A549 (cell line): ENCODE measurements at regions not wholly inside any gene's neighbourhood (a gene's known extent, or its start where the extent isn't known, plus 50 kb on each side); places are given as distances from the start of the nearest gene placed in this dataset.

ENCODE experiments used
- BHLHE40 ChIP-seq: IDR thresholded peaks from 2 replicates; pipeline ENCODE4 v1.6.1; 2012; ENCODE audit warnings: low read depth, low read length, inconsistent platforms
- CBX8 ChIP-seq: fragments of 200-600 bp; sonication (generic); IDR thresholded peaks from 2 replicates; pipeline ENCODE4 v1.6.1; 2016
- CEBPB ChIP-seq, 2 experiments: fragments of >200 bp in 1 of 2; sonication (Bioruptor Twin) in 1 of 2; formaldehyde crosslinking in 1 of 2; IDR thresholded peaks; 2 replicates each; pipeline ENCODE4 v1.6.1; 2012 to 2016
- EP300 ChIP-seq, 2 experiments: fragments of >200 bp; sonication (Bioruptor Twin); formaldehyde crosslinking; IDR thresholded peaks; 2 replicates in 1 of 2; 3 replicates in 1 of 2; pipeline ENCODE4 v1.6.1; 2016 to 2017
- JUN ChIP-seq, 2 experiments: fragments of >200 bp; sonication (Bioruptor Twin); formaldehyde crosslinking; IDR thresholded peaks; 2 replicates in 1 of 2; 3 replicates in 1 of 2; pipeline ENCODE4 v1.6.1; 2016 to 2017
- MAX ChIP-seq: IDR thresholded peaks from 2 replicates; pipeline ENCODE4 v1.6.1; 2012
- MYC ChIP-seq: IDR thresholded peaks from 2 replicates; pipeline ENCODE4 v1.6.1; 2012; ENCODE audit warnings: mild to moderate bottlenecking, inconsistent platforms, low read length, improper control_type of control experiment, borderline replicate concordance
- POLR2A ChIP-seq: IDR thresholded peaks from 2 replicates; pipeline ENCODE4 v1.6.1; 2012; ENCODE audit warnings: mild to moderate bottlenecking, low read length
- POLR2AphosphoS2 ChIP-seq: conservative IDR thresholded peaks from 2 replicates; pipeline ENCODE4 v1.6.1; 2012; ENCODE audit warnings: low read length, improper control_type of control experiment, inconsistent platforms
- RAD21 ChIP-seq, 2 experiments: fragments of >200 bp in 1 of 2; sonication (Bioruptor Twin) in 1 of 2; formaldehyde crosslinking in 1 of 2; IDR thresholded peaks in 1 of 2; conservative IDR thresholded peaks in 1 of 2; 2 replicates in 1 of 2; 3 replicates in 1 of 2; pipeline ENCODE4 v1.6.1; 2012 to 2018; ENCODE audit warnings: inconsistent platforms in 1 of 2
- RARB ChIP-seq: fragments of 250-450 bp; sonication (Bioruptor Pico); IDR thresholded peaks from 2 replicates; pipeline ENCODE4 v1.8.0; 2021; ENCODE audit warnings: mild to moderate bottlenecking, moderate library complexity
- RCOR1 ChIP-seq: fragments of 150-350 bp; IDR thresholded peaks from 2 replicates; pipeline ENCODE4 v1.6.1; 2014; ENCODE audit warnings: antibody characterized with exemption, low read length, low read depth
- REST ChIP-seq: fragments of 200-600 bp; sonication (generic); IDR thresholded peaks from 2 replicates; pipeline ENCODE4 v1.6.1; 2016; ENCODE audit warnings: antibody characterized with exemption, mild to moderate bottlenecking, moderate library complexity
- TF ChIP-seq, protein P1 (sequence below): fragments of >200 bp; sonication (Bioruptor Twin); formaldehyde crosslinking; IDR thresholded peaks from 3 replicates; pipeline ENCODE4 v1.5.1; 2016

- TF ChIP-seq POLR2A (no peak), REST (no peak), CEBPB (IDR thresholded peaks at IDR 0.05) (no peak), BHLHE40 (no peak), CBX8 (no peak), EP300 (IDR thresholded peaks at IDR 0.05) (no peak), POLR2AphosphoS2 (no peak), JUN (IDR thresholded peaks at IDR 0.05) (no peak), MYC (no peak), MAX (no peak), RAD21 (conservative IDR thresholded peaks at IDR 0.05 in 1 of 2, IDR thresholded peaks at IDR 0.05 in 1 of 2) (no peak), RARB (CRISPR knock-in tag) (no peak), RCOR1 (no peak)
- TF ChIP-seq, protein P1, sequence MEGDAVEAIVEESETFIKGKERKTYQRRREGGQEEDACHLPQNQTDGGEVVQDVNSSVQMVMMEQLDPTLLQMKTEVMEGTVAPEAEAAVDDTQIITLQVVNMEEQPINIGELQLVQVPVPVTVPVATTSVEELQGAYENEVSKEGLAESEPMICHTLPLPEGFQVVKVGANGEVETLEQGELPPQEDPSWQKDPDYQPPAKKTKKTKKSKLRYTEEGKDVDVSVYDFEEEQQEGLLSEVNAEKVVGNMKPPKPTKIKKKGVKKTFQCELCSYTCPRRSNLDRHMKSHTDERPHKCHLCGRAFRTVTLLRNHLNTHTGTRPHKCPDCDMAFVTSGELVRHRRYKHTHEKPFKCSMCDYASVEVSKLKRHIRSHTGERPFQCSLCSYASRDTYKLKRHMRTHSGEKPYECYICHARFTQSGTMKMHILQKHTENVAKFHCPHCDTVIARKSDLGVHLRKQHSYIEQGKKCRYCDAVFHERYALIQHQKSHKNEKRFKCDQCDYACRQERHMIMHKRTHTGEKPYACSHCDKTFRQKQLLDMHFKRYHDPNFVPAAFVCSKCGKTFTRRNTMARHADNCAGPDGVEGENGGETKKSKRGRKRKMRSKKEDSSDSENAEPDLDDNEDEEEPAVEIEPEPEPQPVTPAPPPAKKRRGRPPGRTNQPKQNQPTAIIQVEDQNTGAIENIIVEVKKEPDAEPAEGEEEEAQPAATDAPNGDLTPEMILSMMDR: no peak
Observed at GRCh38 chr5:158233735-158234322, 374.9 kb upstream of the CLINT1 start.
